H1 (cell line): ENCODE measurements at regions not wholly inside any gene's neighbourhood (a gene's known extent, or its start where the extent isn't known, plus 50 kb on each side); places are given as distances from the start of the nearest gene placed in this dataset.

Source experiments
- CTCF ChIA-PET: fragments of 300-600 bp; sonication (Branson Sonifier 250); formaldehyde crosslinking; loops from one replicate; lab custom pipeline; 2021; ENCODE audit not compliant: partially characterized antibody; lab: Charles Lee
- POLR2A ChIA-PET: fragments of 300-600 bp; sonication (Branson Sonifier 250); formaldehyde crosslinking; loops from one replicate; lab custom pipeline; 2021; ENCODE audit warnings: inconsistent platforms; ENCODE audit not compliant: partially characterized antibody; lab: Charles Lee
- DNase-seq, 2 experiments: peaks; one replicate each; pipeline versions ENCODE4 v3.0.0 to v3.0.0-alpha.2; 2010 to 2022; ENCODE audit warnings: low spot score in 2 of 2, low read depth in 1 of 2, mixed read lengths in 1 of 2
- FAIRE-seq: peaks from 2 replicates; lab custom pipeline; 2011; peaks lifted over from hg19 to GRCh38; lab: Jason Lieb, UNC
- H2AFZ ChIP-seq: 2 replicates; pipeline ENCODE4 v1.8.1; 2012; ENCODE audit warnings: low read length, inconsistent platforms
- H2AK5ac ChIP-seq: 2 replicates; pipeline ENCODE4 v1.6.1; 2013; ENCODE audit warnings: low read depth, low read length
- H2BK120ac ChIP-seq: replicated peaks from 2 replicates; pipeline ENCODE3; 2013; ENCODE audit warnings: low read depth, low read length, inconsistent platforms
- H2BK12ac ChIP-seq: 2 replicates; pipeline ENCODE4 v1.6.1; 2013; ENCODE audit warnings: low read depth, low read length
- H2BK15ac ChIP-seq: 2 replicates; pipeline ENCODE4 v1.6.1; 2013; ENCODE audit warnings: low read length
- H2BK20ac ChIP-seq: 2 replicates; pipeline ENCODE4 v1.6.1; 2013; ENCODE audit warnings: low read length
- H2BK5ac ChIP-seq: 2 replicates; pipeline ENCODE4 v1.6.1; 2013; ENCODE audit warnings: low read depth, low read length
- H3K14ac ChIP-seq: 2 replicates; pipeline ENCODE4 v1.6.1; 2013; ENCODE audit warnings: inconsistent platforms; ENCODE audit not compliant: insufficient read length
- H3K18ac ChIP-seq: 2 replicates; pipeline ENCODE4 v1.6.1; 2013; ENCODE audit warnings: low read length; ENCODE audit errors: extremely low read depth
- H3K23ac ChIP-seq: 2 replicates; pipeline ENCODE4 v1.6.1; 2013; ENCODE audit warnings: inconsistent platforms; ENCODE audit not compliant: insufficient read length
- H3K23me2 ChIP-seq: 2 replicates; pipeline ENCODE4 v1.6.1; 2013; ENCODE audit warnings: low read depth, low read length
- H3K27ac ChIP-seq: 2 replicates; pipeline ENCODE4 v1.6.1; 2011; ENCODE audit warnings: low read depth, low read length, inconsistent platforms
- H3K27me3 ChIP-seq, 4 experiments: replicated peaks in 1 of 4; 1 replicate in 1 of 4; 2 replicates in 3 of 4; pipeline versions ENCODE4 v1.6.1 to v1.8.1; 2011 to 2013; ENCODE audit warnings: low read length in 3 of 4, mild to moderate bottlenecking in 3 of 4, inconsistent platforms in 2 of 4, mixed read lengths in 2 of 4, moderate library complexity in 1 of 4; ENCODE audit not compliant: control insufficient read depth in 3 of 4, insufficient read depth in 3 of 4; ENCODE audit errors: extremely low read depth in 1 of 4
- H3K36me3 ChIP-seq, 4 experiments: 2 replicates each; pipeline versions ENCODE4 v1.6.1 to v1.8.1; 2011 to 2013; ENCODE audit warnings: mild to moderate bottlenecking in 4 of 4, low read length in 3 of 4, moderate library complexity in 2 of 4, control low read depth in 1 of 4, inconsistent platforms in 1 of 4; ENCODE audit not compliant: insufficient read depth in 4 of 4, control insufficient read depth in 2 of 4
- H3K4ac ChIP-seq: replicated peaks from 2 replicates; pipeline ENCODE3; 2013; ENCODE audit warnings: low read length, low read depth, mixed read lengths, inconsistent platforms; ENCODE audit not compliant: insufficient read length
- H3K4me1 ChIP-seq, 4 experiments: replicated peaks in 1 of 4; 1 replicate in 1 of 4; 2 replicates in 3 of 4; pipeline versions ENCODE4 v1.6.1 to v1.8.1; 2011 to 2013; ENCODE audit warnings: low read length in 3 of 4, inconsistent platforms in 2 of 4, mixed read lengths in 1 of 4; ENCODE audit not compliant: insufficient read depth in 4 of 4, control insufficient read depth in 3 of 4
- H3K4me2 ChIP-seq, 2 experiments: 2 replicates each; pipeline versions ENCODE4 v1.6.1 to v1.8.1; 2011 to 2013; ENCODE audit warnings: low read depth in 2 of 2, low read length in 2 of 2, control low read depth in 1 of 2, inconsistent platforms in 1 of 2, mild to moderate bottlenecking in 1 of 2; ENCODE audit not compliant: insufficient read depth in 1 of 2
- H3K4me3 ChIP-seq, 4 experiments: fragments of 200-600, 300-600 bp in 1 of 4; sonication (generic), shearing (Covaris generic), sonication (Bioruptor Twin) in 1 of 4; 2 replicates each; pipeline versions ENCODE4 v1.5.1 to v1.8.1; 2011 to 2016; ENCODE audit warnings: low read length in 4 of 4, low read depth in 3 of 4, control low read depth in 2 of 4, inconsistent platforms in 2 of 4, mild to moderate bottlenecking in 2 of 4, mixed read lengths in 1 of 4, moderate library complexity in 1 of 4; ENCODE audit not compliant: insufficient read depth in 2 of 4; ENCODE audit errors: extremely low read depth in 1 of 4
- H3K56ac ChIP-seq: replicated peaks from 2 replicates; pipeline ENCODE3; 2013; ENCODE audit warnings: low read depth, mild to moderate bottlenecking, mixed read lengths, low read length, inconsistent platforms; ENCODE audit not compliant: insufficient read length
- H3K79me1 ChIP-seq: 2 replicates; pipeline ENCODE4 v1.6.1; 2013; ENCODE audit warnings: low read depth, low read length, control low read depth
- H3K79me2 ChIP-seq, 2 experiments: 2 replicates each; pipeline versions ENCODE4 v1.6.1 to v1.8.1; 2012 to 2013; ENCODE audit warnings: low read length in 2 of 2, mild to moderate bottlenecking in 2 of 2, inconsistent platforms in 1 of 2; ENCODE audit not compliant: insufficient read depth in 2 of 2, control insufficient read depth in 1 of 2
- H3K9ac ChIP-seq, 4 experiments: replicated peaks in 1 of 4; 1 replicate in 1 of 4; 2 replicates in 3 of 4; pipeline versions ENCODE4 v1.6.1 to v1.8.1; 2011 to 2013; ENCODE audit warnings: low read depth in 3 of 4, low read length in 3 of 4, control low read depth in 2 of 4, mild to moderate bottlenecking in 2 of 4, moderate library complexity in 2 of 4, inconsistent platforms in 1 of 4; ENCODE audit errors: extremely low read depth in 1 of 4
- H3K9me3 ChIP-seq, 2 experiments: 2 replicates each; pipeline versions ENCODE4 v1.6.1 to v1.8.1; 2012 to 2013; ENCODE audit warnings: mild to moderate bottlenecking in 2 of 2, moderate library complexity in 2 of 2, control low read depth in 1 of 2, inconsistent platforms in 1 of 2, low read depth in 1 of 2, low read length in 1 of 2, mixed read lengths in 1 of 2; ENCODE audit not compliant: insufficient read depth in 2 of 2
- H4K20me1 ChIP-seq, 2 experiments: replicated peaks in 1 of 2; 2 replicates each; pipeline versions ENCODE3 to v1.8.1; 2011 to 2013; ENCODE audit warnings: inconsistent platforms in 2 of 2, low read length in 2 of 2, mild to moderate bottlenecking in 1 of 2; ENCODE audit not compliant: insufficient read depth in 2 of 2, control insufficient read depth in 1 of 2
- H4K5ac ChIP-seq: 2 replicates; pipeline ENCODE4 v1.6.1; 2013; ENCODE audit warnings: low read length, low read depth, mixed read lengths, inconsistent platforms; ENCODE audit not compliant: insufficient read length
- H4K8ac ChIP-seq: 2 replicates; pipeline ENCODE4 v1.8.0; 2013; ENCODE audit warnings: mild to moderate bottlenecking, moderate library complexity, low read length, inconsistent platforms; ENCODE audit not compliant: insufficient read depth; ENCODE audit errors: extremely low read depth
- H4K91ac ChIP-seq: replicated peaks from 2 replicates; pipeline ENCODE3; 2013; ENCODE audit warnings: low read length, mixed read lengths, inconsistent platforms; ENCODE audit not compliant: insufficient read length
- ATF2 ChIP-seq: IDR thresholded peaks from 2 replicates; pipeline ENCODE4 v1.6.1; 2012; ENCODE audit warnings: low read length, inconsistent platforms
- CREB1 ChIP-seq: IDR thresholded peaks from 2 replicates; pipeline ENCODE4 v1.6.1; 2012; ENCODE audit warnings: inconsistent platforms
- CTBP2 ChIP-seq: IDR thresholded peaks from 2 replicates; pipeline ENCODE4 v1.7.0; 2011; ENCODE audit warnings: borderline replicate concordance, mild to moderate bottlenecking, moderate library complexity, mixed read lengths, low read length; ENCODE audit not compliant: insufficient read depth, insufficient read length
- EGR1 ChIP-seq: IDR thresholded peaks from 2 replicates; pipeline ENCODE4 v1.6.1; 2011; ENCODE audit warnings: low read depth, low read length, borderline replicate concordance
- EP300 ChIP-seq, 2 experiments: IDR thresholded peaks; 1 replicate in 1 of 2; 2 replicates in 1 of 2; pipeline ENCODE4 v1.6.1; 2011 to 2012; ENCODE audit warnings: low read depth in 2 of 2, low read length in 2 of 2, mild to moderate bottlenecking in 2 of 2, borderline replicate concordance in 1 of 2, inconsistent platforms in 1 of 2, moderate library complexity in 1 of 2
- EZH2 ChIP-seq: fragments of 200-600 bp; sonication (generic); IDR thresholded peaks from 2 replicates; pipeline ENCODE4 v1.7.1; 2012; ENCODE audit warnings: low read depth, mild to moderate bottlenecking, moderate library complexity, low read length, inconsistent platforms; ENCODE audit not compliant: severe bottlenecking
- FOSL1 ChIP-seq: IDR thresholded peaks from 2 replicates; pipeline ENCODE4 v1.6.1; 2011; ENCODE audit warnings: mild to moderate bottlenecking, low read depth, low read length, moderate library complexity; ENCODE audit not compliant: insufficient read depth
- HDAC6 ChIP-seq: IDR thresholded peaks from one replicate; pipeline ENCODE4 v1.7.1; 2012; ENCODE audit warnings: low read depth, mild to moderate bottlenecking, inconsistent platforms, low read length, moderate library complexity
- POLR2AphosphoS5 ChIP-seq: IDR thresholded peaks from 2 replicates; pipeline ENCODE4 v1.6.1; 2011; ENCODE audit warnings: low read depth, low read length
- SP2 ChIP-seq: IDR thresholded peaks from 2 replicates; pipeline ENCODE4 v1.6.1; 2012; ENCODE audit warnings: mild to moderate bottlenecking, low read length, inconsistent platforms
- SRF ChIP-seq: IDR thresholded peaks from 2 replicates; pipeline ENCODE4 v1.6.1; 2011; ENCODE audit warnings: mild to moderate bottlenecking, low read depth, low read length, moderate library complexity
- TCF12 ChIP-seq: IDR thresholded peaks from 2 replicates; pipeline ENCODE4 v1.6.1; 2011; ENCODE audit warnings: low read depth, mild to moderate bottlenecking, low read length
- WGBS, 2 experiments: shearing (Covaris generic) in 1 of 2; methylation state at CpG; one replicate each; pipeline versions ENCODE4 v1.1.6 to v1.1.7; 2013 to 2015; ENCODE audit warnings: low lambda C conversion rate in 2 of 2, mixed read lengths in 2 of 2, inconsistent platforms in 1 of 2, low coverage in 1 of 2, missing lambda C conversion rate in 1 of 2; ENCODE audit not compliant: insufficient replicate concordance in 2 of 2, insufficient coverage in 1 of 2, insufficient read length in 1 of 2; ENCODE audit errors: extremely low coverage in 1 of 2, missing lambda C conversion rate in 1 of 2; 5-methylcytosine and 5-hydroxymethylcytosine counted together

GRCh38 chr12:75844985-75845384 lies 186.6 kb downstream of the PHLDA1 start:
- Histone ChIP-seq H3K27me3 (no peaks in the 10 kb centered on the region), H3K79me2 (no peaks in the 10 kb centered on the region), H2BK120ac (no peak overlapping the region), H2BK12ac (no peak overlapping the region), H3K56ac (no peak overlapping the region), H2BK15ac (no peak overlapping the region), H2AK5ac (no peak overlapping the region), H3K27ac (no peak overlapping the region), H4K91ac (no peak overlapping the region), H2AFZ (no peak overlapping the region), H3K23me2 (no peaks in the 10 kb centered on the region), H3K18ac (no peak overlapping the region), H3K23ac (no peak overlapping the region), H3K4ac (no peak overlapping the region), H4K20me1 (no peaks in the 10 kb centered on the region), H3K14ac (no peak overlapping the region), H2BK5ac (no peak overlapping the region), H3K36me3 (no peaks in the 10 kb centered on the region), H3K9ac (no peak overlapping the region), H3K9me3 (0 out of 4 replicates have a peak, but pooled peaks cover 2 to 5% of the 10 kb centered on the region in 2 experiments), H3K4me2 (no peak overlapping the region), H3K4me1 (no peaks in the 10 kb centered on the region), H2BK20ac (no peak overlapping the region), H3K79me1 (no peaks in the 10 kb centered on the region), H4K8ac (no peak overlapping the region), H4K5ac (no peak overlapping the region), H3K4me3 (no peak overlapping the region)
- ChIA-PET POLR2A (no interaction called here), CTCF (interaction anchor here (2.4 kb wide), 1 partner anchor 9 kb away, joined by 5 read pairs; no protein-coding TSS in a partner anchor)
- DNase-seq (no peak), FAIRE-seq (no peak)
- 75% methylated on average over 6 of the region's 6 CpGs; no CpG with 5 or more reads in 1 of the 2 experiments for WGBS, 2 experiments
- TF ChIP-seq HDAC6 (no peak), SP2 (no peak), EGR1 (no peak), TCF12 (no peak), EZH2 (no peak), EP300 (IDR thresholded peaks at IDR 0.05; ENCODE audit: borderline replicate concordance in 1 of 2, low read depth in 2 of 2, low read length in 2 of 2) (no peak), SRF (no peak), CTBP2 (no peak), CREB1 (no peak), FOSL1 (no peak), ATF2 (no peak), POLR2AphosphoS5 (no peak)
